ENCODE measurements at regions not wholly inside any gene's neighbourhood (a gene's known extent, or its start where the extent isn't known, plus 50 kb on each side); places are given as distances from the start of the nearest gene placed in this dataset.
A peak's percentile ranks its signal among the peaks of the same experiment; 100 is the strongest.
"Not testable (repeated sequence)": the region's sequence is repeated elsewhere in the genome, so short reads cannot be mapped to it uniquely, and the experiment has no call there.

GRCh38 chr12:104906695-104907094, 51.4 kb downstream of the SLC41A2 start:
- H3K27me3 Mint-ChIP-seq (ENCODE audit: low read depth), result no peaks in the 10 kb centered on the region
- H3K9me3 Mint-ChIP-seq, result no peaks in the 10 kb centered on the region
- ATAC-seq, result no peak
- no peaks in the 10 kb centered on the region for H3K4me1 Mint-ChIP-seq (ENCODE audit: low read depth)
- H3K36me3 Mint-ChIP-seq (ENCODE audit: insufficient read depth), result no peaks in the 10 kb centered on the region
- no peak overlapping the region for H3K4me3 Mint-ChIP-seq
- no peak for DNase-seq

GRCh38 chr12:104905446-104905845, 52.6 kb downstream of the SLC41A2 start:
- H3K36me3 Mint-ChIP-seq (ENCODE audit: insufficient read depth); H3K27me3 Mint-ChIP-seq (ENCODE audit: low read depth); H3K4me3 Mint-ChIP-seq; H3K4me1 Mint-ChIP-seq (ENCODE audit: low read depth); DNase-seq; ATAC-seq; H3K9me3 Mint-ChIP-seq: not testable (repeated sequence)

- H3K36me3 Mint-ChIP-seq (ENCODE audit: insufficient read depth), result no peaks in the 10 kb centered on the region
- H3K27me3 Mint-ChIP-seq (ENCODE audit: low read depth), result no peaks in the 10 kb centered on the region
- no peaks in the 10 kb centered on the region for H3K4me1 Mint-ChIP-seq (ENCODE audit: low read depth)
- ATAC-seq, result no peak
- H3K9me3 Mint-ChIP-seq, result peaks cover 10% of the 10 kb centered on the region
- DNase-seq, result no peak
- no peak overlapping the region for H3K4me3 Mint-ChIP-seq
Measured at GRCh38 chr12:104903648-104904423, 54.3 kb downstream of the SLC41A2 start.

GRCh38 chr12:104902125-104902524, 56.0 kb downstream of the SLC41A2 start:
- ATAC-seq (no peak), DNase-seq (no peak)
- Mint-ChIP-seq H3K27me3 (ENCODE audit: low read depth) (no peaks in the 10 kb centered on the region), H3K4me1 (ENCODE audit: low read depth) (no peaks in the 10 kb centered on the region), H3K36me3 (ENCODE audit: insufficient read depth) (no peaks in the 10 kb centered on the region), H3K9me3 (peaks cover 14% of the 10 kb centered on the region), H3K4me3 (no peak overlapping the region)

DNA sequence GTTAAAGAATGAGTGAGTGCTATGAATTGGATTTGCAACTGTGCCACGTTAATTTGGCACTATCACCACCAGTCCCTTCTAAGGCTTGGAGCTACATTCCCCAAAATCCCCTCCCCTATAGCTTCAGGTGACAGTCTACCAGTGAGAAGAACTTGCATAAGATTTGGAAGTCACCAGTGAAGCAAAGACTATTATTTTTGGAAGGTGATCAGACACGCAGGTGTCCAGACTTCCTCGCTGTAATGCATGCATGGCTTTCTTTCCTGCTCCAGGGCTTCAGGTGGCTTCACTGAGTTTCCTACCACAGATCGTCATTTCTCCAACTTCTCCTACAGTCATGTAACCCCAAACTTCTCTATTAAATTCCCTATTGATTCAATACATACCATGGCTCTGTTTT, 61.4 kb downstream of the SLC41A2 start:
- no peaks in the 10 kb centered on the region for H3K36me3 Mint-ChIP-seq (ENCODE audit: insufficient read depth)
- H3K27me3 Mint-ChIP-seq (ENCODE audit: low read depth), result no peaks in the 10 kb centered on the region
- no peak overlapping the region for H3K4me3 Mint-ChIP-seq
- no peaks in the 10 kb centered on the region for H3K4me1 Mint-ChIP-seq (ENCODE audit: low read depth)
- peaks cover 14% of the 10 kb centered on the region for H3K9me3 Mint-ChIP-seq
- DNase-seq, result no peak
- ATAC-seq, result no peak

DNA sequence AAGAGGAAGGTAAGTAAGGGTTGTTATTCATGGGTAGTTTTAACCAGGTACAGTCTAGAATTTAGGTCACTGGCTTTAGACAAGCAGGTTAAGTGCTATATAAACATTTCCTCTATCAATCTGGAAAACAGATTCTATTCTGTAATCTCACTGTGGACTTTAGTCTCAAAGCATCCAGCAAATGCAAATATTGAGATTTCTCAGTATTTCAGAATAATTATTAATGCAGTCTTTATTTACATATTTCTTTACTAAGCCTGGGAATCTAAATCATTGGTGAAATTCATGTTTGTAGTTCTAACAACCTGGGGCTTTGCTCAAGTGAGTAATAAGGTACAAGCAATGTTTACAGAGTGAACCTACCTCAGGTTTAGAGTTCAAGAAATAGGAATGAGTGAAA, 61.9 kb downstream of the SLC41A2 start:
- peaks cover 14% of the 10 kb centered on the region for H3K9me3 Mint-ChIP-seq
- H3K36me3 Mint-ChIP-seq (ENCODE audit: insufficient read depth), result no peaks in the 10 kb centered on the region
- ATAC-seq, result no peak
- H3K27me3 Mint-ChIP-seq (ENCODE audit: low read depth), result no peaks in the 10 kb centered on the region
- H3K4me3 Mint-ChIP-seq, result no peak overlapping the region
- DNase-seq, result no peak
- peaks cover under 1% of the 10 kb centered on the region for H3K4me1 Mint-ChIP-seq (ENCODE audit: low read depth)

GRCh38 chr12:104895415-104895814, 62.7 kb downstream of the SLC41A2 start:
- DNase-seq (no peak), ATAC-seq (no peak)
- H3K4me3 Mint-ChIP-seq, result no peak overlapping the region
- no peaks in the 10 kb centered on the region for H3K27me3 Mint-ChIP-seq (ENCODE audit: low read depth)
- peaks cover 8% of the 10 kb centered on the region for H3K4me1 Mint-ChIP-seq (ENCODE audit: low read depth)
- H3K36me3 Mint-ChIP-seq (ENCODE audit: insufficient read depth), result no peaks in the 10 kb centered on the region
- peaks cover 14% of the 10 kb centered on the region for H3K9me3 Mint-ChIP-seq

DNA sequence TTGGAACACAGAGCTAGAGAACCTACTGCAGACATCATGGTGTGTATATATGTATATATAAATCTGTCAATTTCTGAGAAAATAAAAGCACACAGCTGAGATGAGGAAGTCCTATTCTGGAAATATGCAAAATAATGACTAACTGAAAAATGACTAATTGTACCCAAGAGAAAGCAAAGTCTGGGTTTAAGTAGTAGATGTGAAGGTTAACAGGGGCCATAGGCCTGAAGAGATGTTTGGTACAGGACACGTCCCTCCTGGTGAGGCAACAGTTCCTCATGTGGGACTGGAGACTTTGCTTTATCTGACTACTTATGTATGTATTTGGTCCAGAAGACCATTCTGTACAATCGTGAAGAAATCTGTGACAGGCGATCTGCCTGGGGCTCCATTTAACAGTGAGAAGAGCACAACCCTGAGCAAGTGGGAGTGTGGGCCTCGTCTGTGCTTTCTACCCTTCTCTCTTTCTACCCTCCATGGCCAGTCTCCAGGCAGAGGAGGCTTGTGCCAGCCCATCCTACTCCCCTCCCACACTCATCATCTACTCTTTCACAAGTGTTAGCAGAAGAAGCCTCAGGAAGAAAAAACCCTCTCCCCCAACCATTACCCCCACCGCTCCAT, 67.5 kb downstream of the SLC41A2 start:
- H3K36me3 Mint-ChIP-seq (ENCODE audit: insufficient read depth), result no peaks in the 10 kb centered on the region
- no peaks in the 10 kb centered on the region for H3K9me3 Mint-ChIP-seq
- no peaks in the 10 kb centered on the region for H3K27me3 Mint-ChIP-seq (ENCODE audit: low read depth)
- H3K4me1 Mint-ChIP-seq (ENCODE audit: low read depth), result peaks cover 9% of the 10 kb centered on the region
- H3K4me3 Mint-ChIP-seq, result no peak overlapping the region
- DNase-seq (no peak), ATAC-seq (peak; percentile 81 to 87)

DNA sequence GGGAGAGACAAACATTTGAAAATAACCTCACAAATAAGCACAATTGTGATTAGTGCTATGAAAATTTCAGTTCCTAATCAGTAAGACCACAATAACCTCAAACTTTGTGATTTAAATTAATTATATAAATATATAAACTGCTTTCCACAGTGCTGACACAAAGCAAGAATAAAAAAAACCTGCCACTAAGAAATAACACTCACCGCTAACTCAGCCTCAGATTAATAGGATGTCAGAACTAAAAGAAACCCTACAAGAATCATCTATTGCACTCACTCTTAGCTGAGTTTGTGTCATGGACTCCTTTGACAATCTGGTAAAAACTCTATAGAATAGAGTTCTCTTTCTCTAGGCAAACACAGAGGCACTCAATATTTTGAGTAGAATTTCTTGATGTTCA, 68.4 kb downstream of the SLC41A2 start:
- Mint-ChIP-seq H3K27me3 (ENCODE audit: low read depth) (no peaks in the 10 kb centered on the region), H3K4me1 (ENCODE audit: low read depth) (peaks cover 9% of the 10 kb centered on the region), H3K36me3 (ENCODE audit: insufficient read depth) (no peaks in the 10 kb centered on the region), H3K9me3 (no peaks in the 10 kb centered on the region), H3K4me3 (no peak overlapping the region)
- ATAC-seq (no peak), DNase-seq (no peak)

- Mint-ChIP-seq H3K36me3 (ENCODE audit: insufficient read depth) (no peaks in the 10 kb centered on the region), H3K4me1 (ENCODE audit: low read depth) (peaks cover 9% of the 10 kb centered on the region), H3K4me3 (no peak overlapping the region), H3K27me3 (ENCODE audit: low read depth) (no peaks in the 10 kb centered on the region), H3K9me3 (no peaks in the 10 kb centered on the region)
- no peak for ATAC-seq
- DNase-seq, result no peak
Measured at GRCh38 chr12:104888892-104889291, 69.2 kb downstream of the SLC41A2 start.

DNA sequence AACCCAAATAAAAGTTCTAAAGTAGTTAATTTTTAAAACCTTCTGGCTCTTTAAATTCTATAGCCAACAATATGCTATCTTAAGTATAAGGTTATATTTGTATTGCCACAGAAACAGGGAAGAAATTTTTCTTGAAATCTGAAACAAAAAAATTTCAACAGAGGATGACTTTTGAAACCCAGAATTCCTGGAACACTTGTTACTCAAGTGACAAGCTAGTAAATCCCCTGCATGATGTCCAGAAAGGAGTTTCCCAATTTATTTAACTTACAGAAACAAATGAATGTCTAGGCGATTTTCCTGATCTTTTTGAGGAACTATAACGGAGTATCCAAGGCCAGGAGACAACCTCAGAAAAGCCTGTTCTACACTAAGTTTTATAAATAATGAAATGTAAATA, 69.6 kb downstream of the SLC41A2 start:
- Mint-ChIP-seq H3K9me3 (no peaks in the 10 kb centered on the region), H3K4me3 (no peak overlapping the region), H3K27me3 (ENCODE audit: low read depth) (no peaks in the 10 kb centered on the region), H3K4me1 (ENCODE audit: low read depth) (peaks cover 9% of the 10 kb centered on the region), H3K36me3 (ENCODE audit: insufficient read depth) (no peaks in the 10 kb centered on the region)
- DNase-seq (no peak), ATAC-seq (no peak)

DNA sequence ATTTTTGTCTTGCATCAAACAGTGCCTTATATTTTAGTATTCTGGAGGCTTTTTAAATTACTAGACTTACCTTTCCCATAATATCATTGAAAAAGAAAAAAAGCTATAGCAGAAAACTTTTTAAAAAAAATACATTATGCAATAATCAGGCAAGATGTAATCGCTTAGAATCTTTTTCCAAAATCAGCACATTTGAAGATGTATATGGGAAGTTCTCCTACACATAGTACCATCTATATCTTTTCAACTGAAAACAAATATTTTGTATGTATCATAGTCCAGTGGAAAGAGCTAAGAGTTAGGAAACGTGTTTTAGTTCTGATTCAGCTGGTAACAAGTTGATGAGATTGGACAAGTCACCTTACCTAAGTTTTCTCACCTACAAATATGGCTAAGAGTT, 70.6 kb downstream of the SLC41A2 start:
- H3K36me3 Mint-ChIP-seq (ENCODE audit: insufficient read depth), result no peaks in the 10 kb centered on the region
- peaks cover 9% of the 10 kb centered on the region for H3K4me1 Mint-ChIP-seq (ENCODE audit: low read depth)
- ATAC-seq (no peak), DNase-seq (no peak)
- H3K9me3 Mint-ChIP-seq, result no peaks in the 10 kb centered on the region
- H3K4me3 Mint-ChIP-seq, result no peak overlapping the region
- no peaks in the 10 kb centered on the region for H3K27me3 Mint-ChIP-seq (ENCODE audit: low read depth)

DNA sequence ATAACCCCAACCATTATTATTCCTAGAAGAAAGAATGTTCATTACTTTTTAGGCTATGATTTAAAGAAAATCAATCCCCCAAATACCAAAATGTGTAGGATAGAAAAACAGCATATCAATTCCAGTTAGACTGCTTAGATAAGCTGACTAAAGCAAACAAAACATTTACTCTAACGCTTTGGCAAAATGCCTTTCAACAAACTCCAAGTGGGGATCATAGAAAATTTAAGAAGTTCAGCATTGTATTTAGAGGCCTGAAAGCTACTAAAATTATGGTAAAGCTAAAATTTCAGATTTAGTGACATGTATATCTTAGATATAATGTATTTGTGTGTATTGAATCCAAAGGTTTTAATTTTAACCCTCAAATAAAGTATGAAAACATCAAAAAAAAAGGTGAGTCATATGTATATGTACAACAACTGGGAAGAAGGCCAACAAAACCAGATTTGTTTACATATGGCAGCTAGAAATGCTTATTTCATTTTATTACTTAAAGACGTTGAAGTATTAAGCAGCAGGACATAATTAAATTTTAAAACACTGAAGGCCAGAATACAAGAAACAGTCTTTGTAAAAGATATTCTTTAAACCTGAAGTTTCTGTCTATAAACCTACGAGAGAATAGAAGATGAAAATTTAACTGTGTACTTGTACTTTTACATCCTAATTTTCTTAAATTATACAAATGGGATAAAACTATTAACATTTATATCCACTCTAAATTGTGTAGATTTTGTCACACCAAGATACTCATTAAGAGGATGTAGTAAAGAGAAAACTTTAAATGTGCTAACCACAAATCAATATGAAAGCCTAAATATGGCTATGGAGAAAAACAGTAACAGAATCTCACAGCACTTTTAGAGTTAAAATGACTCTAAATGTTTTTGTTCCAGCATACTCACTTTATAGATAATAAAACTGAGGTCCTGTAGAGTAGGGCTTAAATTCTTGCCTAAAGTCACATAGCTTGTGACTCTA, 71.4 kb downstream of the SLC41A2 start:
- Mint-ChIP-seq H3K27me3 (ENCODE audit: low read depth) (no peaks in the 10 kb centered on the region), H3K4me1 (ENCODE audit: low read depth) (peaks cover 9% of the 10 kb centered on the region), H3K4me3 (no peak overlapping the region), H3K36me3 (ENCODE audit: insufficient read depth) (no peaks in the 10 kb centered on the region), H3K9me3 (no peaks in the 10 kb centered on the region)
- ATAC-seq (no peak), DNase-seq (no peak)

DNA sequence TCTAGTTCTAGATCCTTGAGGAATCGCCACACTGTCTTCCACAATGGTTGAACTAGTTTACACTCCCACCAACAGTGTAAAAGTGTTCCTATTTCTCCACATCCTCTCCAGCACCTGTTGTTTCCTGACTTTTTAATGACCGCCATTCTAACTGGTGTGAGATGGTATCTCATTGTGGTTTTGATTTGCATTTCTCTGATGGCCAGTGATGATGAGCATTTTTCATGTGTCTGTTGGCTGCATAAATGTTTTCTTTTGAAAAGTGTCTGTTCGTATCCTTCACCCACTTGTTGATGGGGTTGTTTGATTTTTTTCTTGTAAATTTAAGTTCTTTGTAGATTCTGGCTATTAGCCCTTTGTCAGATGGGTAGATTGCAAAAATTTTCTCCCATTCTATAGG, 79.2 kb downstream of the SLC41A2 start:
- H3K4me1 Mint-ChIP-seq (ENCODE audit: low read depth); ATAC-seq; H3K4me3 Mint-ChIP-seq; DNase-seq; H3K36me3 Mint-ChIP-seq (ENCODE audit: insufficient read depth); H3K27me3 Mint-ChIP-seq (ENCODE audit: low read depth); H3K9me3 Mint-ChIP-seq: not testable (repeated sequence)
